ENCODE measurements at regions not wholly inside any gene's neighbourhood (a gene's known extent, or its start where the extent isn't known, plus 50 kb on each side); places are given as distances from the start of the nearest gene placed in this dataset.
A peak's percentile ranks its signal among the peaks of the same experiment; 100 is the strongest.

DNA sequence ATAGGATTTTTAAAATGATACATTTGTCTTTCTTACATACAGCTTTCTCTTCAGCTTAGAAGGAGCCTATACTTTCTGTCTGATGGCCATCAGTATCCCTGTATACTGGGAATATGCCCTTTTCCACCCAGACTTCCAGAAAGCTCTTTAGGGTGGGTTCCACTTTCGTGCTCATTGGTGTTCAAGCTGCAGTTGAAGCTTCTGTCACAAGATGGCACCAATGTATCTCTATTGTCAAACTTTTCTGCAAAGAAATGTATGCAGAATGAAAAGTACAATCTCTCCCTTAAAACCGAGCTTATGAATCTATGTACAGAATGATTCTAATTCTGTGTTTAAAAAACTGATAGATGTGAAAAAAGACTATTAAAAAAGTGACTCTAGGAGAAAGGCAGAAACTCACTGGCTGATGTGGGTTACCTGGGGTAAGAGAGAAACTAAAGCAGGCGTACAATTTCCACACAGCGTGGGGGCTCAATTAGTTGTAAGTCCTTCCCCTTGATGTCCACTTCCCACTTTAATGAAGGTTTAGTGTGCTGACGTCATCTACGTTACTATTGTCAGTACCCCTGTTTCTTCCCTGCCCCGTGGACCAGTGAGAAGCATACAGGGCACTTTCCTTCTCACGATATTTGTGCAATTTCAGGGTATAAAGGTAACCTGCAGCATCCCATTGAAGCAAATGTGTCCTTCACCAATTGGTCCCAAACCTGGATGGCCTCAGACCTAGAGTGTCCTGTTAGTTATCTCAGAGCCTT, 57.3 kb upstream of the TCEAL2 start:
- TF ChIP-seq, protein P1, sequence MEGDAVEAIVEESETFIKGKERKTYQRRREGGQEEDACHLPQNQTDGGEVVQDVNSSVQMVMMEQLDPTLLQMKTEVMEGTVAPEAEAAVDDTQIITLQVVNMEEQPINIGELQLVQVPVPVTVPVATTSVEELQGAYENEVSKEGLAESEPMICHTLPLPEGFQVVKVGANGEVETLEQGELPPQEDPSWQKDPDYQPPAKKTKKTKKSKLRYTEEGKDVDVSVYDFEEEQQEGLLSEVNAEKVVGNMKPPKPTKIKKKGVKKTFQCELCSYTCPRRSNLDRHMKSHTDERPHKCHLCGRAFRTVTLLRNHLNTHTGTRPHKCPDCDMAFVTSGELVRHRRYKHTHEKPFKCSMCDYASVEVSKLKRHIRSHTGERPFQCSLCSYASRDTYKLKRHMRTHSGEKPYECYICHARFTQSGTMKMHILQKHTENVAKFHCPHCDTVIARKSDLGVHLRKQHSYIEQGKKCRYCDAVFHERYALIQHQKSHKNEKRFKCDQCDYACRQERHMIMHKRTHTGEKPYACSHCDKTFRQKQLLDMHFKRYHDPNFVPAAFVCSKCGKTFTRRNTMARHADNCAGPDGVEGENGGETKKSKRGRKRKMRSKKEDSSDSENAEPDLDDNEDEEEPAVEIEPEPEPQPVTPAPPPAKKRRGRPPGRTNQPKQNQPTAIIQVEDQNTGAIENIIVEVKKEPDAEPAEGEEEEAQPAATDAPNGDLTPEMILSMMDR (IDR thresholded peaks at IDR 0.05), result peak; percentile 40; the same call in 1 of the 2 replicates

DNA sequence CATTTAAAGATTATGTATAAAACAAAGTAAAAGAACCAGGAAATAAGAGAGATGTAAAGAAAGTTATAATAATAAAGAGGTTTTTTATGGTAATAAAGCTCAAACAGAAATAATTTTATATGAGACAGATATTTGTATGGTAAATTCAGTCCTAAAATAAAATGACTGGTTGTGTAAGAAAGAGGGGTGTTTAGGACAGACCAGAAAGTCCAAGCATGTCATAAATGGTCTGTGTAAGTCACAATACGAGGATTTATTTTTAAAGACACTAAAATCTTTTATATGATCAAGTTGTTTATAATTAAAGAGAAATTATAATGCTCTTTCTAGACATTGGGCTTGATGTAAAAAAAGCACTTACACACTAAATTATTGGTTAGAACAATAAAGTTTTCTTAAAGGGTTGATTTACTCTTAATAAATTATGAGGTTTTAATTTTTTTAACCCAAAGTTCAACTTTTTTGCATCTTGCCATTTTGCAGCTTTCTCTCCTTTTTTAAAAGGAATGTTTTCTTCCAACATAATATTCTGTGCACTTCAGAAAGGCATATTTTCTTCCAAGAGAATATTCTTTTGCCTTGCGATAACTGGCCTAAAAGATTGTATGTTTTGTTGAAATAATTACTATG, 61.9 kb upstream of the TCEAL2 start:
- TF ChIP-seq, protein P1 (IDR thresholded peaks at IDR 0.05), result no peak

DNA sequence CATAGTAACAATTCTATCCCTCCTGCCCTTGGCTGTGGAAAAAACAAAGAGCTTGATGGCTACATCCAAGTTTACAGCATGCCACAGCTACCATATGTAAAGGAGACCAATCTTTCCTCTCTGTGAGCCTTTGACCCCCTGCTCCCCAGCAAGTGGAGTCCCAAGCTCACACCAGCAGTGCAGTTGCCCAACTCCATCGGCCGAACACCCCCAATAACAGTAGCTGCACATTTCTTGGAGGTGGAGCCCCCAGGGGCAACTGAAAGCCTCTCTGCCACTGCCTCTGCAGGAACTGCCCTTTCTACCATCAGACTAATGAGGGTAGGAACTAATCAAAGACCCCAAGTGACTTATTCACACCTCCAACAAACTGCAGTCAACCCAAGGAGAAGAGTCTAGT, 81.0 kb upstream of the TCEAL2 start:
- TF ChIP-seq, protein P1 (IDR thresholded peaks at IDR 0.05), result no peak

DNA sequence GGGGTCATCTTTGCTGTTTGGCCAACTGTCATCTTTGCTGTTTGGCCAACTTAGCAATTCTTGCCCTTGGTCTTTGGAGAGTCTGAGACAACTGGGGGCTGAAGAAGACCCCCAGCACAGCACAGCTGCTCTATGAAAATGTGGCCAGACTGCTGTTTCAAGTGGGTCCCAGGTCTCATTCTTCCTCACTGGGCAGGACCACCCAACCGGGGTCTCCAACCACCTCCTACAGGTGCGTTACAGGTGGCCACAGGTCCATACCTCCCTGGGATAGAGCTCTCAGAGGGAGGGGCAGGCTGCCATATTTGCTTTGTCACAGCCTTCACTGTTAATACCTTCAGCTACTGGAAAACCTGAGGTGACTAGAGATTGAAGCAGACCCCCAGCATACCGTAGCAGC, 82.1 kb upstream of the TCEAL2 start:
- TF ChIP-seq, protein P1 (IDR thresholded peaks at IDR 0.05), result no peak

DNA sequence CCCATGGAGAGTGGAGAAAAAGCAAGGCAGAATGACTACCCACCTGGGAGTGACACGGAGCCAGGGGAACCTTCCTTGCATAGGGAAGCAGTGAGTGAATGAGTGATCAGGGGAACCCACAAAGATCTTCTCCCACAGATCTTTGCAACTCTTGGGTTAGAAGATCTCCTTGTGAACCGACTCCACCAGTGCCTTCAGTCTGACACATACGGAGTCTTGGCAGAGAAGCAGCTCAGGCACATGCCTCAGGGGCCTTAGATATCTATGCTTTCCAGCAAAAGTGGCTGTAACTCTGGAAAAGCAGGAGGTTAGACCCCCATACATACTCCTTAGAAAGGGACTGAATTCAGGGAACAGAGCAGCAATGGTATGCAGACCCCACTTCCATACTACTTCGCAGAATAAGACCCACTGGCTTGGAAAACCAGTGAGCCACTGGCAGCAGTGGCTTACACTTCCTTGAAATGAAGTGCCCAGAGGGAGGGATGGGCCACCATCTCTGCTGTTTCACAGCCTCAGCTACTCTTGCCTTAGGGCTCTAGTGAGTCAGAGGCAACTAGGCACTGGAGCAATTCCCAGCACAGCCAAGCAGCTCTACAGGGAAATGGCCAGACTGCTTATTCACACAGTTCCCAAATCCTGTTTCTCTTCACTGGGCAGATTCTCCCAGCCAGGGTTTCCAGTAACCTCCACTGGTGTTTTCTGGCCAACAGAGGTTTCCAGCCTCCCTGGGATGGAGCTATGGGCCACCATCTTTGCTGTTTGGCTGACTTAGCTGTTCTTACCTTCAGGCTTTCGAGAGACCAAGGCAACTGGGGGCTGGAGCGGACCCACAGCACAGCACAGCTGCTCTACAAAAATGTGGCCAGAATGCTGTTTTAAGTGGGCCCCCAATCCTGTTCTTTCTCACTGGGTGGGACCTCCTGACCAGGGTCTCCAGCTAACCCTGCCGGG, 82.8 kb upstream of the TCEAL2 start:
- TF ChIP-seq, protein P1 (IDR thresholded peaks at IDR 0.05), result no peak

DNA sequence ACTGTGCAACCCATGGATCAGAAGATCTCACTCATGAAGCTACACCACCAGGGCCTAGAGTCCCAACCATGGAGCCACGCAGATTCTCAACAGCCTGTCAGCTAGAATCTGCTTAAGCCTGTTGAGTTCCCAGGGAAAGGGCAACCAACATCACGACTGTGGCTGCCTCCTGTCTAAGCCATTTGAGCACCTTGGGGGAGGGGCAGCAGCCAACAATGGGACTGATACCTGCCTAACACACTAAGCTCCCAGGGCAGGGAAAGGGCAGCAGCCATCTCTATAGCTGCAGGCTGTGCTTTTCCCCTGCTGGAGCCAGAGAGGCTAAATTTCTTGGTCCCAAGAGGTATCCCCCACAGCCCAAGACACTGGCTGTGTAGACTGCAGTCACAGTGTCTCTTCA, 96.5 kb upstream of the TCEAL2 start:
- TF ChIP-seq, protein P1 (IDR thresholded peaks at IDR 0.05), result no peak

DNA sequence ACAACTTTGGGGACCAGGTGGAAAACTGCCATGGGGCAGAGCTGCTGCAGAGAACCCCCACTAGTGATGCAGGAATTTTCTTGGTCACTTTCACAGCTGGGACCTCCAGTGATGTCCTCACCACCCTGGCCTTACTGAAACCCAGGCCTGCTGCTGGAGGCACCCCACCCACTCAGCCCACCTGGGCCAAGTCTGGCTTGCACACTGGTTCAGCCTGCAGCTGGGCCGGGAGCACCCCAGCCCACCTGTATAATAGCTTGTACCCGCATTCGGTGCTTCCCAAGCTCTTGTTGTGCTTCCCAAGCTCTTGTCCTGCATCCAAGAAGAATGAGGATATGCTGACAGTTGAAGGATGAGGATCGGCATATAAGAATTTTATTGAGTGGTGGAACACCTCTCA, 86.4 kb upstream of the ZMAT1 start:
- TF ChIP-seq, protein P1 (IDR thresholded peaks at IDR 0.05), result no peak

Measured in LNCAP (cell line).